BJ (cell line): ENCODE measurements at regions not wholly inside any gene's neighbourhood (a gene's known extent, or its start where the extent isn't known, plus 50 kb on each side); places are given as distances from the start of the nearest gene placed in this dataset.

Experiments
- CTCF ChIA-PET: fragments of 350-600 bp; formaldehyde crosslinking; extraction: SDS; loops from one replicate; lab custom pipeline; 2021; ENCODE audit warnings: antibody characterized with exemption, inconsistent platforms; lab: Yijun Ruan, JAX
- POLR2A ChIA-PET: fragments of 300-600 bp; sonication (Branson Sonifier 250); formaldehyde crosslinking; extraction: SDS; loops from one replicate; lab custom pipeline; 2021; ENCODE audit warnings: antibody characterized with exemption; lab: Charles Lee
- DNase-seq: peaks from one replicate; pipeline ENCODE4 v3.0.0-alpha.2; 2011; ENCODE audit warnings: low read depth
- H3K27me3 ChIP-seq: 2 replicates; pipeline ENCODE4 v1.6.0; 2011; ENCODE audit warnings: low read length; ENCODE audit not compliant: control insufficient read depth, insufficient read depth
- H3K36me3 ChIP-seq: 2 replicates; pipeline ENCODE4 v1.5.1; 2011; ENCODE audit warnings: low read length; ENCODE audit not compliant: control insufficient read depth, insufficient read depth
- H3K4me3 ChIP-seq: 2 replicates; pipeline ENCODE4 v1.5.1; 2011; ENCODE audit warnings: low read depth, mild to moderate bottlenecking, control low read depth, low read length
- CTCF ChIP-seq: IDR thresholded peaks from 2 replicates; pipeline ENCODE4 v1.5.1; 2011; ENCODE audit warnings: low read depth, mild to moderate bottlenecking, control low read depth, inconsistent platforms, low read length, moderate library complexity; ENCODE audit not compliant: insufficient read depth

GRCh38 chr14:46499521-46499920, 152.1 kb downstream of the RPL10L start:
- no peak for TF ChIP-seq CTCF
- CTCF ChIA-PET, result no interaction called here
- no peaks in the 10 kb centered on the region for H3K27me3 ChIP-seq

GRCh38 chr14:46496409-46496808, 155.2 kb downstream of the RPL10L start:
- ChIA-PET POLR2A (no interaction called here), CTCF (no interaction called here)
- Histone ChIP-seq H3K27me3 (no peaks in the 10 kb centered on the region), H3K4me3 (no peak overlapping the region), H3K36me3 (no peaks in the 10 kb centered on the region)
- DNase-seq, result no peak
- no peak for TF ChIP-seq CTCF

More at GRCh38 chr14:46499521-46499920, 152.1 kb downstream of the RPL10L start:
- no peak for DNase-seq
- Histone ChIP-seq H3K4me3 (no peak overlapping the region), H3K36me3 (no peaks in the 10 kb centered on the region)
- POLR2A ChIA-PET, result no interaction called here

GRCh38 chr14:46490238-46490685, 161.3 kb downstream of the RPL10L start:
- CTCF ChIA-PET, result no interaction called here
- Histone ChIP-seq H3K4me3 (no peak overlapping the region), H3K36me3 (no peaks in the 10 kb centered on the region), H3K27me3 (no peaks in the 10 kb centered on the region)
- DNase-seq, result no peak
- no peak for TF ChIP-seq CTCF
- POLR2A ChIA-PET, result no interaction called here

- Histone ChIP-seq H3K4me3 (no peak overlapping the region), H3K27me3 (no peaks in the 10 kb centered on the region), H3K36me3 (no peaks in the 10 kb centered on the region)
- POLR2A ChIA-PET, result no interaction called here
- CTCF ChIA-PET, result no interaction called here
- no peak for DNase-seq
- TF ChIP-seq CTCF, result no peak
Measured at GRCh38 chr14:46488374-46488773, 163.2 kb downstream of the RPL10L start.

- no peaks in the 10 kb centered on the region for H3K36me3 ChIP-seq
- DNase-seq, result no peak
- H3K4me3 ChIP-seq, result no peak overlapping the region
- H3K27me3 ChIP-seq, result no peaks in the 10 kb centered on the region
- POLR2A ChIA-PET, result no interaction called here
- no peak for TF ChIP-seq CTCF
- CTCF ChIA-PET, result no interaction called here
Measured at GRCh38 chr14:46487582-46488350, 163.8 kb downstream of the RPL10L start.
